RWPE2 (cell line): ENCODE measurements at regions not wholly inside any gene's neighbourhood (a gene's known extent, or its start where the extent isn't known, plus 50 kb on each side); places are given as distances from the start of the nearest gene placed in this dataset.

ENCODE experiments used
- ATAC-seq: fragments of 200-7000 bp; cut with Tn5 transposase; 3 replicates; pipeline ENCODE4 v1.9.1; 2021; ENCODE audit warnings: low read depth
- DNase-seq: peaks from one replicate; pipeline ENCODE4 v3.0.0-alpha.2; 2020; ENCODE audit warnings: low spot score
- H3K27ac ChIP-seq: fragments of 450-650 bp; 2 replicates; pipeline ENCODE4 v1.5.1; 2017; ENCODE audit warnings: mild to moderate bottlenecking; ENCODE audit not compliant: poor library complexity, severe bottlenecking
- H3K27me3 ChIP-seq: fragments of 250-450 bp; sonication (Bioruptor Pico); 2 replicates; pipeline ENCODE4 v1.5.1; 2021; ENCODE audit warnings: mild to moderate bottlenecking, moderate library complexity; ENCODE audit not compliant: insufficient read depth, poor library complexity, severe bottlenecking
- H3K36me3 ChIP-seq: fragments of 250-450 bp; sonication (Bioruptor Pico); 2 replicates; pipeline ENCODE4 v1.5.1; 2020; ENCODE audit warnings: low read depth, mild to moderate bottlenecking, moderate library complexity
- H3K4me1 ChIP-seq: fragments of 250-450 bp; sonication (Bioruptor Pico); 2 replicates; pipeline ENCODE4 v1.5.1; 2021; ENCODE audit warnings: mild to moderate bottlenecking, moderate library complexity; ENCODE audit not compliant: insufficient read depth, poor library complexity, severe bottlenecking
- H3K4me3 ChIP-seq: fragments of 250-450 bp; sonication (Bioruptor Pico); 2 replicates; pipeline ENCODE4 v1.5.1; 2021; ENCODE audit warnings: mild to moderate bottlenecking, moderate library complexity; ENCODE audit not compliant: severe bottlenecking
- H3K9me3 ChIP-seq: fragments of 250-450 bp; sonication (Bioruptor Pico); 2 replicates; pipeline ENCODE4 v1.5.1; 2021; ENCODE audit warnings: mild to moderate bottlenecking, moderate library complexity; ENCODE audit not compliant: severe bottlenecking
- TF ChIP-seq, protein P1 (sequence below): fragments of 450-650 bp; IDR thresholded peaks from one replicate; pipeline ENCODE4 v1.5.1; 2017; ENCODE audit warnings: mild to moderate bottlenecking, moderate library complexity; ENCODE audit not compliant: poor library complexity, severe bottlenecking

DNA sequence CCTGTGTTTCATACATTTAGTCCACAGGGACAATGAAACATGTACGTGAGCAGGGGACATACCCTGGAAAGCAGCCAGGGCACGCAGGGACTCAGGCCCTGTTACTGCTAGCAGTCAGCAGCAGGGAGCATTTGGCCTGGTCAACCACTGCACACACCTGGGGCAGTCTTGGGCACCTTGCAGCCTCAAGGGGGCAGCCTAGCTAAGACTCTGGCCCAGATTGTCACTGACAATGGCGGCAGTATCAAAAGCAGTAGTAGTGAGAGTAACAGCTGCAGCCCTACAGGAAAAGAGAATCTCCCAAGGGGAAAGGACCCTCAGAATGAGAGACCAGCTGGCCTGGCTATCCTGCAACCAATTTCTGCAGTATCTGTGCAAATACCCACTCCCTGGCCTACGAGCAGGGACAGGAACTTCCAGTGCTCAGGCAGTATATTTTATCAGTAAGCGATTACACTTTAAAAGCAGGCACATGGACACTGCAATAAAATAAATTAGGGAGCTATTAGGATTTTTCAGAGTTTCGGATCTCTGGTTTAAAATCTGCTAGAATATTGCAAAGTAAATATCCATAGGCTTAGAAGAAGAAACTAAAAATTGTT, 475.6 kb downstream of the LTN1 start:
- no peaks in the 10 kb centered on the region for H3K27me3 ChIP-seq
- TF ChIP-seq, protein P1, sequence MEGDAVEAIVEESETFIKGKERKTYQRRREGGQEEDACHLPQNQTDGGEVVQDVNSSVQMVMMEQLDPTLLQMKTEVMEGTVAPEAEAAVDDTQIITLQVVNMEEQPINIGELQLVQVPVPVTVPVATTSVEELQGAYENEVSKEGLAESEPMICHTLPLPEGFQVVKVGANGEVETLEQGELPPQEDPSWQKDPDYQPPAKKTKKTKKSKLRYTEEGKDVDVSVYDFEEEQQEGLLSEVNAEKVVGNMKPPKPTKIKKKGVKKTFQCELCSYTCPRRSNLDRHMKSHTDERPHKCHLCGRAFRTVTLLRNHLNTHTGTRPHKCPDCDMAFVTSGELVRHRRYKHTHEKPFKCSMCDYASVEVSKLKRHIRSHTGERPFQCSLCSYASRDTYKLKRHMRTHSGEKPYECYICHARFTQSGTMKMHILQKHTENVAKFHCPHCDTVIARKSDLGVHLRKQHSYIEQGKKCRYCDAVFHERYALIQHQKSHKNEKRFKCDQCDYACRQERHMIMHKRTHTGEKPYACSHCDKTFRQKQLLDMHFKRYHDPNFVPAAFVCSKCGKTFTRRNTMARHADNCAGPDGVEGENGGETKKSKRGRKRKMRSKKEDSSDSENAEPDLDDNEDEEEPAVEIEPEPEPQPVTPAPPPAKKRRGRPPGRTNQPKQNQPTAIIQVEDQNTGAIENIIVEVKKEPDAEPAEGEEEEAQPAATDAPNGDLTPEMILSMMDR: peak; percentile 58
- DNase-seq (no peak), ATAC-seq (peak; percentile 83)
- no peaks in the 10 kb centered on the region for H3K9me3 ChIP-seq
- no peaks in the 10 kb centered on the region for H3K36me3 ChIP-seq
- peaks cover 4% of the 10 kb centered on the region for H3K4me1 ChIP-seq
- no peak overlapping the region for H3K4me3 ChIP-seq
- no peak overlapping the region for H3K27ac ChIP-seq

DNA sequence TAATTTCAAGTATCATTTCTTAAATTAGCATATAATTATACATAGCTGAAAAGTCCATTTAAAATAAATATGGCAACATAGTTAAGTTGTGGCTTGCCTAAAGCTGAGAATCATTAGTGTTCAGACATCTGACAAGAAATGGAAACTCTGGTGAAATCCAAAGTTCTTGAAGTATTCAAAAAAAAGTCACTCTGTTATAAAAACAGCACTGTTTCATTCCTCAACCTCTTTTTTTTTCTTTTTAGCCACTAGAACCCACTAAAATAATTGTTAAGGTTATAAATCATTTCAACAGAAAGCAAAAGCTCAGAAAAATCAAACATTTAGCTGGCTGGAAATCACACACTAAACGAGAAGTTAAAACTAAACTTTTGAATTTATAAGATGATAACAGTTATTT, 476.7 kb downstream of the LTN1 start:
- TF ChIP-seq, protein P1: no peak
- H3K4me3 ChIP-seq: no peak overlapping the region
- ATAC-seq (no peak), DNase-seq (no peak)
- H3K4me1 ChIP-seq: peaks cover 3% of the 10 kb centered on the region
- H3K9me3 ChIP-seq: no peaks in the 10 kb centered on the region
- H3K36me3 ChIP-seq: no peaks in the 10 kb centered on the region
- no peaks in the 10 kb centered on the region for H3K27me3 ChIP-seq
- H3K27ac ChIP-seq: no peak overlapping the region

DNA sequence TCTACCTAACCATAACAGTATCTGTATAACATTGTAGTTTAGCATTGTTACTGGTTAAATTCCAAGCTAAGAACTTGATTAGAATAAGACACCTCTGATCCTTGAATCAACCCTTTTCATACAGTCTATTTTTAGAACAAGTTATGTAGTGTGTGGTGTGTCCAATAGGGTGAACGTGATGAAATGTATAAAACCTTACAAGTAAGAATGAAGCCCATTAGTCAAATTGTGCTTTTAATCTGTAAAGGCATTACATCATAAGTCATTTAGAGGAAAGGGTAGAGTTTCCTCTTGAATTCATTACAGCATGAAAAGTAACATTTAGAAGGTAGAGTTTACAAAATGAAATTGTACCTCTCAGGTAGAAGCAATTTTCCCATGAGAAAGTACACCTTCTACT, 479.2 kb downstream of the LTN1 start:
- H3K27me3 ChIP-seq: no peaks in the 10 kb centered on the region

DNA sequence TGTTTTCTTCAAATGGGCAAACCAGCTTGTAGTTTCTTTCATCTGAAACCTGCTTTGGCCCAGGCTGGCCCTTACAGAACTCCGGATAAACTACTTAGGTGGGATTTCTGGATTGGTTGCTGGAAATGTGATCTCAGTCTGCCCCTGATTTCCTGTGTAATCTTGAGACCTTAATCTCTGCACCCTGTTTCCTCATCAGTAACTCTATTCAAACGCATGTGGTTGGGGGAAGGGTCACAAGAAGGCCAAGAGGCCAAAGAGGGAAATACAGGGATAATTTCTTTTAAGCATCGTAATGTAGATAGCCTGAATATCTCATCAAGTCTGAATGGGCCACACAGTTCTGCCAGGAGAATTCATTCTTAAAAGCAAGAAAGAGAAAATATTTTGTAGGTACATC, 483.6 kb downstream of the LTN1 start:
- TF ChIP-seq, protein P1: no peak
- no peaks in the 10 kb centered on the region for H3K36me3 ChIP-seq
- H3K4me1 ChIP-seq: no peaks in the 10 kb centered on the region
- H3K27ac ChIP-seq: no peak overlapping the region
- peaks cover 9% of the 10 kb centered on the region for H3K9me3 ChIP-seq
- no peaks in the 10 kb centered on the region for H3K27me3 ChIP-seq
- H3K4me3 ChIP-seq: no peak overlapping the region
- DNase-seq (no peak), ATAC-seq (no peak)

More for the DNA sequence above, 479.2 kb downstream of the LTN1 start:
- H3K4me1 ChIP-seq: no peaks in the 10 kb centered on the region
- ATAC-seq (no peak), DNase-seq (no peak)
- H3K36me3 ChIP-seq: no peaks in the 10 kb centered on the region
- H3K4me3 ChIP-seq: no peak overlapping the region
- no peaks in the 10 kb centered on the region for H3K9me3 ChIP-seq
- H3K27ac ChIP-seq: no peak overlapping the region
- TF ChIP-seq, protein P1: no peak

DNA sequence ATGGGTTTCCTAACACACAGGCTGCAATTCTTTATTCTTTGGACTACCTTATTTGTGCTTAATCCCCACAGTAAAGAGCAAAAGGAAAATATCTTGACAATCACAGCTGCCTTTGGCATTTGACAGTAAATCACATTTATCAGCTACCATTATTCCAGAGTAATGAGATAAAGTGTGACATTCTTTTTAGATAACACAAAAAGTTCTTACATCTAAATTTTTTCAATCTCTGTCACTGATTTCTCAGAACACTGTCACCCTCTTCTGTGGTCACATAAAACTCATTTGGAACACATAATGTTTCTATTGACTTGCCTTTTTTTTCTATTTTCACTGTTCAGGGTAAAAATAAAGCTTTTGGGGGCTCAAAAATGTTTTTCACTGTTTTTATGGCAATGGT, 484.6 kb downstream of the LTN1 start:
- no peak for ATAC-seq
- Histone ChIP-seq H3K9me3 (peaks cover 9% of the 10 kb centered on the region), H3K4me3 (no peak overlapping the region), H3K36me3 (no peaks in the 10 kb centered on the region), H3K4me1 (no peaks in the 10 kb centered on the region), H3K27me3 (no peaks in the 10 kb centered on the region), H3K27ac (no peak overlapping the region)
- no peak for DNase-seq
- TF ChIP-seq, protein P1: no peak
